Mesothelial cell of epicardium (in vitro differentiated cells): ENCODE measurements at regions not wholly inside any gene's neighbourhood (a gene's known extent, or its start where the extent isn't known, plus 50 kb on each side); places are given as distances from the start of the nearest gene placed in this dataset.
"Not testable (repeated sequence)": the region's sequence is repeated elsewhere in the genome, so short reads cannot be mapped to it uniquely, and the experiment has no call there.

Source experiments
- DNase-seq, 2 experiments: peaks; one replicate each; pipeline ENCODE4 v3.0.0; 2021; ENCODE audit warnings: low spot score in 2 of 2; ENCODE audit not compliant: unreplicated experiment in 2 of 2
- H3K27ac Mint-ChIP-seq: 2 replicates; pipeline ENCODE4 v1.8.0; 2021; ENCODE audit warnings: mixed read lengths
- H3K27me3 Mint-ChIP-seq: 2 replicates; pipeline ENCODE4 v1.8.0; 2021; ENCODE audit warnings: low read depth, mixed read lengths
- H3K36me3 Mint-ChIP-seq: 2 replicates; pipeline ENCODE4 v1.8.0; 2021; ENCODE audit warnings: mixed read lengths
- H3K4me1 Mint-ChIP-seq: 2 replicates; pipeline ENCODE4 v1.8.0; 2021; ENCODE audit warnings: mixed read lengths
- H3K4me3 Mint-ChIP-seq: 2 replicates; pipeline ENCODE4 v1.8.0; 2021; ENCODE audit warnings: mild to moderate bottlenecking, moderate library complexity, mixed read lengths
- H3K9me3 Mint-ChIP-seq: 2 replicates; pipeline ENCODE4 v1.8.0; 2021; ENCODE audit warnings: mixed read lengths
- CTCF ChIP-seq: fragments of 200-600 bp; sonication (generic); IDR thresholded peaks from one replicate; pipeline ENCODE4 v1.5.0; 2021; ENCODE audit warnings: antibody characterized with exemption; ENCODE audit not compliant: unreplicated experiment

- peaks cover 13% of the 10 kb centered on the region for H3K4me1 Mint-ChIP-seq
- no peak for DNase-seq
- H3K27me3 Mint-ChIP-seq: no peaks in the 10 kb centered on the region
- no peak for TF ChIP-seq CTCF
- peaks cover 3% of the 10 kb centered on the region for H3K36me3 Mint-ChIP-seq
- no peak overlapping the region for H3K4me3 Mint-ChIP-seq
- peaks cover 17% of the 10 kb centered on the region for H3K9me3 Mint-ChIP-seq
- no peak overlapping the region for H3K27ac Mint-ChIP-seq
Observed at GRCh38 chr3:177657243-177657642, 460.0 kb upstream of the TBL1XR1 start.

GRCh38 chr3:177658354-177658753 lies 461.1 kb upstream of the TBL1XR1 start:
- Mint-ChIP-seq H3K4me3 (no peak overlapping the region), H3K36me3 (peaks cover 3% of the 10 kb centered on the region), H3K27me3 (no peaks in the 10 kb centered on the region), H3K9me3 (peaks cover 17% of the 10 kb centered on the region), H3K4me1 (peaks cover 5% of the 10 kb centered on the region), H3K27ac (no peak overlapping the region)
- no peak for DNase-seq
- no peak for TF ChIP-seq CTCF

- DNase-seq, H3K4me3 Mint-ChIP-seq, H3K27me3 Mint-ChIP-seq, H3K27ac Mint-ChIP-seq: not testable (repeated sequence)
- peaks cover 12% of the 10 kb centered on the region for H3K4me1 Mint-ChIP-seq
- peaks cover 11% of the 10 kb centered on the region for H3K36me3 Mint-ChIP-seq
- peaks cover 17% of the 10 kb centered on the region for H3K9me3 Mint-ChIP-seq
Observed at GRCh38 chr3:177664380-177665103, 467.3 kb upstream of the TBL1XR1 start.

GRCh38 chr3:177665122-177665808 lies 468.0 kb upstream of the TBL1XR1 start:
- Mint-ChIP-seq H3K4me1 (peaks cover 12% of the 10 kb centered on the region), H3K27ac (no peak overlapping the region), H3K27me3 (no peaks in the 10 kb centered on the region), H3K9me3 (peaks cover 17% of the 10 kb centered on the region), H3K36me3 (peaks cover 11% of the 10 kb centered on the region), H3K4me3 (no peak overlapping the region)
- no peak for DNase-seq
- TF ChIP-seq CTCF: no peak

- no peak for DNase-seq
- H3K36me3 Mint-ChIP-seq: no peaks in the 10 kb centered on the region
Observed at GRCh38 chr3:177672252-177672911, 475.1 kb upstream of the TBL1XR1 start.

More at GRCh38 chr3:177672252-177672911, 475.1 kb upstream of the TBL1XR1 start:
- no peaks in the 10 kb centered on the region for H3K9me3 Mint-ChIP-seq
- no peak for TF ChIP-seq CTCF
- no peak overlapping the region for H3K27ac Mint-ChIP-seq
- H3K27me3 Mint-ChIP-seq: no peaks in the 10 kb centered on the region
- H3K4me1 Mint-ChIP-seq: peaks cover 34% of the 10 kb centered on the region
- no peak overlapping the region for H3K4me3 Mint-ChIP-seq
